AG08396 (cell line): ENCODE measurements at regions not wholly inside any gene's neighbourhood (a gene's known extent, or its start where the extent isn't known, plus 50 kb on each side); places are given as distances from the start of the nearest gene placed in this dataset.

Experiments used
- DNase-seq: peaks from one replicate; pipeline ENCODE4 v3.0.0; 2012; ENCODE audit warnings: low spot score, mixed read lengths

DNA sequence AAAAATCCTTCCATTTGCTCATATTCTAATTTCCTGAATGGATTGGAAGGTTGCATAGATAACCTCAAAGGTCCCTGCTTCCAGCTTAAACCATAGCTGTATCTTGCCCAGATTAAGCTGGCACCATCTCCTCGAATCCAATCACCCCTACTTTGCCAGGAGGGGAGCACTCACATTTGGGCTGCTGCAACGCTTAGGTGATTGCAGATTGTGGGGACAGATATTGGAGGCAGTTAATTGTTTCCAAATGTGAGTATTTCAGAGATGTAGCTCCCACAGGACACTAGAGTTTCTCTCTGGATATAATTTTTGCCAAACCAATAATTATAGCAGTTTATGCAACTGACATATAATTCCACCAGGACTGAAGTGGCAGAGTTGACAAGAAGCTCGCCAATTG, 53.5 kb upstream of the ACSL1 start:
- DNase-seq: no peak

- DNase-seq: no peak
Observed at GRCh38 chr4:184882276-184882675, 56.5 kb upstream of the ACSL1 start.

GRCh38 chr4:184883024-184883423, 57.3 kb upstream of the ACSL1 start:
- no peak for DNase-seq

DNA sequence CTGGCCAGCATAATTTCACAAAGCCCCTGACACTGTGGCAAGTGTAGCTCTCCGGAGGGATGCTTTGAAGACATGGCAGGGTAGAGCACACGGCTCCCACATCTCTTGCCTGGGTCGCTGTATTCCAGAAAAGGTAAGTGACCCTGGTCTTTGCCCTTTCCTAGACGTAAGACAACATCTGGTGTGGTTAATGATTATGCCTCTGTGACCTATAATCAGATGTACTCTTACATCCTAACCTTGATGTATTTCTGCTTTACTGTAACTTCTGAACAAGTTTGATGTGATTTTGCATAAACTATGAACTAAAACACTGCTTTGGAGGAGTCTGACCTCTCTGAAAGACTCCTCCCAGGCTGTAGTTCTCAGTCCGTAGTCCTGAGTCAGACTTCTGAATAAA, 59.1 kb upstream of the ACSL1 start:
- DNase-seq: no peak

- DNase-seq: no peak
Observed at GRCh38 chr4:184885602-184886001, 59.8 kb upstream of the ACSL1 start.

DNA sequence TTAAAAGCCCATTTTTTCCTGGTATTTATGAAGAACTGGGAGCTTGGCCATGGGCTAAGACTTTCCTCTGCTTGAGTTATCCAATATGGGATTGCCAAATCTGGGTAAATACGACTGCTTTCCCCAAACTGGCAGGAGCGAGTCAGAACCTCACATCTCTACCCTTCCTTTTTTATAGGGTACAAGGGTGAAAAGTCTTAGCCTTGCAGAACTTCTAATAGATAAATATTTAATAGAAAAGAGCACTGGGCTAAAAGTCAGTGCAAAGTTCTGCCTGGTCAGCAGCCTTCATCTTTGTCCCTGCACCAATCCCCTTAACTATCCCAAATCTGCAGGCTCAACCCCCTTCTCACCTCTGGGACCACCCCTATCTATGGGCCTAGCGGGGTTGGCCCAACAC, 61.6 kb upstream of the ACSL1 start:
- no peak for DNase-seq

GRCh38 chr4:184887947-184888346, 62.2 kb upstream of the ACSL1 start:
- no peak for DNase-seq

DNA sequence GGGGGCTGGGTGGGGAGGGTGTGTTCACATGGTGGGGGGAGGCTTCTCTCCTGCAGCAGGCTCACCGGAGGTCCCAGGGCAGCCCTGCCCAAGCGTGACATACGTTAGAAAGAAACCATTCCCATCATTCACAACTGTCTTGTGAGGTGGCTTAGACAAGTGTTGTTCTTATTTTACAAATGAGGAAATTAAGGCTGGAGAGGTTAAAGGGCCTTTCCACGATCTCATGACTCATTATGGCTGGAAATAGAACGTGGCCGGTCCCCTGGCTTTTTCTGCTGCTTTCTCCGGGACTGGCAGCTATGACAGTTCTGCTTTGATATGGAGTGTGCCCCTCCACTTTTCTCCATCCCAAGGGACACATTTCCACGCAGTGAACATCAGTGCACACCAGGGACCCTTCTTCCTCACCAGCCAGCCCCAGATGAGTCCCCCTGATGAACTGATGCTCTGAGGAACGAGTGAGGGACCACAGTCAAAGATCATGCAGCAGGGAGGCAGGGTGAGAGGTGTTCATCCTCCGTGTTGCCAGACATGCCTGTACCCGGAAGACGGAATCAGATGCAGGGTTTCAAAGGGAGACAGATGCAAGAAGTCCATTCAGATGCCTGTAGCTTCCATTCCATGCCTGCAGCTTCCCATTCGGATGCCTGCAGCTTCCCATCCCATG, 64.0 kb upstream of the ACSL1 start:
- DNase-seq: no peak

DNA sequence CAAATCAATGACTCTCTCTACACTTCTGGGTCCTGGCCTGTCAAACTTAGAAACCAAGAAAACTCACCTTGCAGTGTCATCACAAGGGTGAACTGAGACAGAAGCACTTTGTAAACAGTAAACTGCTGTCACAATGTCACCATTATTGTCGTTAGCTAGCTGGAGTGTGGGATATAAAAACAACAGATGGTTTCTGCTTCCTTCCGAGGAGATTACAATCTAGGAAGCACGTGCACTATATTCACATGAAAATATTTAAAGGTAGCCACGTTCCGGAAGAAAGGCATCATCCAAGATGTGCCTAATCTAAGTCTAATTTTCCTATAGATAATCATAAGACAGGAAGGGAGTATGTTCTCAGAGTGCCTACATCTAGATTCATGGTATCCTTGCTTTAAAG, 64.7 kb upstream of the ACSL1 start:
- no peak for DNase-seq

GRCh38 chr4:184891816-184892397, 66.1 kb upstream of the ACSL1 start:
- DNase-seq: no peak

DNA sequence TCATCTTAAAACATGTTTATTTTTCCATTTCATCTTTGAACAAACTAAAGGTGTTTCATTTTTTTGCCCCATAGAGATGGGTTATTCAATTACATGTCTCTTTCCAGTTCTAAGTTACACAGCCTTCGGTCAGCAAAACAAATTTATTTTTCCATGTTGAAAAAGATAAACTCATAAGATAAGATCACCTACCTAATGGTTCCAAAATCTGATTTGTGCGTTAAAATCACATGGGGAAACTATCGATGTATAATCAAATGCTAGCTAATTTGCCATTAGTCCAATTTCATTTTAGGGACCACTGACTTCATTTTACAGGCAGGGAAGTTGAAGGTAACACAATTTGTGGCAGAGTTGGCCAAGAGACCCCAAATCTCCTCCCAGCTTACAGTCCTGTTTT, 67.2 kb upstream of the ACSL1 start:
- no peak for DNase-seq

DNA sequence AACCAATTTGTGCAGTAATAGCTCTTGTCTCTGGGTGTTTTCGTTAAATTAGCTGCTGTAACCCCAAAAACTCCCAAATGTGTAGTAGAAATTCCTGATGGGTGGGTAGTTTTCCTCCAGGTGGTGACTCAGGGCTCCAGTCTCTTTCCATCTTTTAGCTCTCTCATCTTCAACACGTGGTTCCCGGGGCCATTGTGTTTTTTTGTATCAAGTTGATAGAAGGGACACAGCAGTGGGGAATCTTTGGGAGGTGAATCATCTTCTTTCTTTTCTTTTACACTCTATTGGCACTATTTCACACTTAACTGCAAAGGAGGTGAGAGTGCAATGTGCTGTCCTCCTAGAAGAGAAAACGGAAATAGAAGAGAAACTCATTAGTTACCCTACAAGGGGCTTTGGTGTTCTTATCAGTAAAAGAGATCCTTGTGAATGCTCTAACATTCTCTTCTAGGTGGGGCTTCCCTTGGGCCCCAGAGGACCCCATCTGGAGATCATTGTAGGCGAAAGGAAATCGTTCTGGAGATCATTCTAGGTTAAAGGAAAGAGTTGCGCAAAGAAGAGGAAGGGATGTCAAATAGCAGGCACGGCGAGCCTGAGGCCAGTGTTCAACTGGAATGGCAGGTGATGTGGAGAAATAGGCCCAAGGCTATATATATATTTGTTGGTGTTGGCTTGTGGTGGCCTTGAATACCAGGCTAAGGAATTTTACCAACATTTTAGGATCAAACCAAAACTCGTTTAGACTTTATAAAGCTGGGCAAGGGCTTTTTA, 68.2 kb upstream of the ACSL1 start:
- DNase-seq: no peak

DNA sequence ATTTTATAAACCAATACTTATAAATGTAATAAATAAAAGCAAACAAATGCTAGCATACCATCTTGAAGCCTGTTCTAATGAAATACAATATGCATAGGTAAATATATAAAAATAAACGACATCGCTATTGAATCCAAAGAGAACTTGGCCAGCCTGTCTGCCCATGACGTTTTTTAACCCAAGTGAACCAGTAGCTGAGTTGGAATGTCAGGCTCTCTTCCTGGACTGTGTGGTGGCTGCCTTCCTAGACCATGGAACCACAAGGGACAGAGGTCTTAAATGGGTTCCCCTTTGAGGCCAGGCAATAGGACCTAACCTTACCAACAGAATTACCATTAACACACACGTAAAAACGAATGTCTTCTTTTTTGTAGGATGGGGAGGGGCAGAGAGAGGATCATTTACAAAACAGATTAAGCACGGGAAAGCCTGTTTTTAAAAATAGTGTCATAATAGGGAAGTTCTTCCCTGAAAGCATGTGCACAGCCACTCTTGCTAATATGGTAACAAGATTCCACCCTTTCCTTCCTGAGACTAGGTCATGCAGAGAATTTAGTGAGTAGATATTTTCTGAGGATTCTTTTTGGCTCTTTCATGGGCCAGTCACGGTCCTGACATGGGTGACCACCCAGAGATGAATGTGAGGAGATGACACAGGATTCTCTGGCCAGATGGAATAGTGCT, 69.4 kb upstream of the ACSL1 start:
- DNase-seq: no peak

DNA sequence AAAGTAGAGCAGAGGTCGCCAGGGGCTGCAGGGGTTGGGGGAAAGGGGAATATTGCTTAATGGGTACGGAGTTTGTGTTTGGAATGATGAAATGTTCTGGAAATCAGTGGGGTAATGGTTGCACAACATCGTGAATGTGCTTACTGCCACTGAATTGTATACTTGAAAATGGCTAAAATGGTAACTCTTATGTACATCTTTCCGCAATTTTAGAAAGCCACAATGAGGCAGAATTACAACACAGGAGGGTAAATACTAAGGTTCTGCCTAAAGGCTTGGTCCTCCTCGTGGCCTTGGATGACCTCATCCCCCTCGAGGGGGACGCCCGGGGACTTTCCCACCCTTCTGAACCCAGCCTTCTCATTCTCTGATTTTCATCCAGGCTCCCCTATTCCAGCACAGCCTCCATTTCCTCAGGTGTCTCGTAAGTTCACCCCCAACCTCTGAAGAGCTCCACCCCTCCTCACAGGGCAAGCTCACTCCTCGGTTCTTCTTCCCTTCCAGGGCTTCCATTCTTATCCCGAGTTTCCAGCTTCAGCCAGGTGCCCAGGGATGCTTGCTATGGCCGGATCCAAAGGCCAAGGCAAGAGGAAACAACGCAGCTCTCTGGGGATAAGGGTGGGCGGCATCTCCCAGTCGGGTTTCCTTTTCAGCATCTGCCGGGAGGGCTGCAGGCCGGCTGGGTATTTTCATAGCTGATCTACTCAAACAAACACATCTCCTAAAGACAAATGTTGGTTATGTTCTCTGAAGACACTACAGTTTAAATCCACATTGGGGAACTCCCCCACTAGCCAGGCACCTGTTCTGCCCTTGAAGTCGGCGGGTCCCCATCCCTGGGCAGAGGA, 71.3 kb upstream of the ACSL1 start:
- no peak for DNase-seq

DNA sequence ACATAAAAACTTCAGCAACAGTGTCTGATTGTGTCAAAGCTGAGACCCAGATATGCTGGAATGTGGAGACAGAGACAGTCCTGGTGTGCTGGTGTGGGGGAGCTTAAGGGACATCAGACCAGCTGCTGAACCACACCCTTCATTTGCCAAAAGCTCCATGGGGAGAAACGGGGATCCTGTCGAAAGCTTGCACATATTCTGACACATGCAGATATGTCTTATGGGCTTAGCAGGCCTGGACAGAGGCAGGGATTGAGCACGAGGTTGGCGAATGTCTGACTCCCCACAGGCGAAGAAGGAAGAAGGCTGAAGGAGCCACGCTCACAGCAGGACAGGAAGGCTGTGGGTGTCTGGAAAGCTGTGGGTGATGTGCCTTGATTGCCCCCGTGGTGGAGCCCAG, 72.1 kb upstream of the ACSL1 start:
- DNase-seq: no peak

GRCh38 chr4:184898793-184899192, 73.0 kb upstream of the ACSL1 start:
- no peak for DNase-seq

DNA sequence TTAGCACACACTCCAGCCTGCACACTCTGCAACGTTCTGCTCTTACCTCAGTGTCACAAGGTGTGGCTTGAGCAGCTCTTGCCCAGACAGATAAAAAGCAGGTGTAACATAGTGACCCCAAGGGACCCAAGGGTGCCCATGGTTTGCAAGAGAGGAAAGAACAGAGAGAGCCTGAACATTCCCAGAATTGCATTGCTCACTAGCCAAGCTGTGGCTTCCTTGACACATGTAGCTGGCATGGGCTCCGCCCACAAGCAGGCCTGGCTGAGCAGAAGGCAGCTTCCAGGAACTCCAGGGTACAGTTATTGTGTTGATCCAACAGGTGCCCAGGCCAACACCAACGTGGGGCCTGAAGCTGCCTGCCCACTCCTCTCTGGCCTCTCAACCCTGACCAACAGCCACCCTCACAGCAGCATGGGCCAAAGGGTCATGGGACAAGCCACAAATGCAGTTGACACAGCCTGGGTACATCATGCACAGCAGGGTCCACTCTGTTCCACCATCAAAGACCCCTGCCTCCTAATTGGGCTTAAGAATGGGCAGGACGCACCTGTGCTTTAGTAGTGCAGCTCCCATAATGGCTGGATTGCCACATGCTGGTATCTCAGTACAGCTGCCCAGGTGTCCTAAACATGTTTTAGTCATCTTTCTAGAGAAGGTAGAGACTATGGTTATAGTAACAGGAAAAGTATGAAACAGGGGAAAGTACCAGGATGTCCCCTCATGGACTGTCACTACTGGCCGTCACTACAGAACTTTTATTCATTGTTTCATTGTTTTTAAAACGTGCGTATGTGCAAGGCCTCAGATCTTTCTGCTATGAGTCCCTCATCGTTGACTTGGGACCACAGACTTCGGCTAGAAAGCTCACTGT, 73.7 kb upstream of the ACSL1 start:
- peak; percentile 28 for DNase-seq

GRCh38 chr4:184900184-184900583, 74.4 kb upstream of the ACSL1 start:
- no peak for DNase-seq

DNA sequence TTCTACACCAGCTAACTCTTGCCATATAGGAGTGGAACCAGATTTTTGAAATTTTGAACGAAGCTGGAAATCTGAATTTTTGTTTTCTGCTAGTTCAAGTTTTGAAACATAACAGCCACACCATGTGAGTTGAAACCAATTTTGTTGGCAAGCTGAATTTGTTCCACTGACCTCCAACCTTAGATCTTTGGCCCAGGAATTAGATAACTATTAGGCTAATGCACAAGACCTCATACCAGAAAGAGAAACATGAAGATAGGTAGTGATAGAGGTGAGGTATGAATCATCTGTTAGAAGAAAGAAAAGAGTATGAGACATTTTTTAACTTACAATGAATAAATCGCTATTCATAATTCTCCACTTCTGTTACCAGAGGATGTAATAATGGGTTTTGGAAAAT, 76.8 kb upstream of the ACSL1 start:
- DNase-seq: no peak

GRCh38 chr4:184906480-184907097, 80.8 kb upstream of the ACSL1 start:
- DNase-seq: no peak

DNA sequence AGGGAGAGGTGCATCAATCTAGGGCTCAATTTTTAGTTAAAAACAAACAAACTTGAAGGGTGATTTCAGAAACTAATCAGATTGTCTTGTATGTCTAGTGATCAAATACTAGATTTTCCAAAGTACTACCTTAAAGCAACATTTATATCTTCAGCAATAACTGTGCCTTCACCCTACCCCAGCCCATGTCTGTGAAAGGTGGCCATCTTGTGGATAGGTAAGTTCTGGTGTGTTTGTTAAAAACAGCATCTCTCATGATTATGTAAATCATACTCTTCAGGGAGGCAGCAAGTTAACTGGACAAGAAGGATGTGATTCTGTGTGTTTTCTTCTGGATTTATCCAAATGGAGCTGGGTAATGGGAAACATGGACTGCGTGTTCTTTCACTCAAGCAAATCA, 81.4 kb upstream of the ACSL1 start:
- no peak for DNase-seq
